T-helper 1 cell treated with Interleukin-12 subunit alpha and Interleukin-12 subunit beta and Interleukin-4 antibody, amounts not matched to agents 30 ng/mL and 1 ng/mL, for 36 hours (primary cell): ENCODE measurements at regions not wholly inside any gene's neighbourhood (a gene's known extent, or its start where the extent isn't known, plus 50 kb on each side); places are given as distances from the start of the nearest gene placed in this dataset.

Experiments
- intact Hi-C: fragments of 100-400 bp; cut with micrococcal nuclease; formaldehyde crosslinking; loops from one replicate; pipeline ENCODE4 v1.15.1; 2024

GRCh38 chr18:45521136-45521535 is 94.1 kb upstream of the SLC14A2 start:
- intact Hi-C loops: no loop called here

GRCh38 chr18:45521777-45522176 is 93.5 kb upstream of the SLC14A2 start:
- intact Hi-C loops: no loop called here

GRCh38 chr18:45522371-45522770 is 92.9 kb upstream of the SLC14A2 start:
- intact Hi-C loops: no loop called here

GRCh38 chr18:45525301-45525700 is 90.0 kb upstream of the SLC14A2 start:
- intact Hi-C loops: no loop called here

GRCh38 chr18:45526114-45526841 is 89.0 kb upstream of the SLC14A2 start:
- intact Hi-C loops: no loop called here

- intact Hi-C loops: no loop called here
These were observed 87.4 kb upstream of the SLC14A2 start for GRCh38 chr18:45527891-45528290.

- intact Hi-C loops: no loop called here
These were observed 86.5 kb upstream of the SLC14A2 start for GRCh38 chr18:45528712-45529336.

DNA sequence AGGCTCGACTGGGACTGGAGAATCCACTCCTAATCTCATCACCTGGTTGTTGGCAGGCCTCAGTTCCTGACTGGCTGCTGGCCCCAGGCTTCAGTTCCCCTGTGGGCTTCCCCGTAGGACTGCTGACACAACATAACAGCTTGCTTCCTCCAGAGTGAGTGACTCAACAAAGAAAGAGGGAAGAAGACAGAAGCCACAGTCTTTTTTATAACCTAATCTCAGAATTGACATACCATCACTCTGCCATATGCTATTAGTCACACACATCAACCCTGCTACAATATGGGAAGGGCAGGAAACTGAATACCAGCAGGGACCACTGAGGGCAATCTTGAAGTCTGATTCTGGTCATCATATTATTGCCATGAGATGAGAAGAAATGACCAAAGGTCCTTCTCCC is 76.8 kb upstream of the SLC14A2 start:
- intact Hi-C loops: no loop called here

- intact Hi-C loops: no loop called here
These were observed 75.8 kb upstream of the SLC14A2 start for GRCh38 chr18:45539491-45539891.

GRCh38 chr18:45540125-45540524 is 75.2 kb upstream of the SLC14A2 start:
- intact Hi-C loops: no loop called here

- intact Hi-C loops: no loop called here
These were observed 73.9 kb upstream of the SLC14A2 start for GRCh38 chr18:45541421-45541820.

DNA sequence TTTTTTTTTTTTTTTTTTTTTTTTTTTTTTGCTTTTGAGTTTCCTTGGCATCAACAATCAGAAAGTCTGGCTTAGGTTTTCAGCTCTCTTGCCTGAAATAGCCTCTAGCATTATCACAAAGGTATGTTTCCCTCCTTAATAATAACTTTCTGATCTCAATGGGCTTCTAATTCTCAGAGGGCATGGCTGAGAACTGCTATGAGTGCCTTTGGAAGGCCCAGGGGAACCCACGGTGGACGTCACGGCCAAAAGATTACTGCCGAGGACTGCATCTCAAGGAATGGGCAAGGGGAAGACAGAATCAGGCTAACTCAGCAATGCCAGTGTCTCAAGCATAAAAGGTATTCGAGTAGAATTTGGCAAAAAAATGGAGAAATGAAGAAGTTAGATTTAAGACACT is 73.2 kb upstream of the SLC14A2 start:
- intact Hi-C loops: no loop called here

DNA sequence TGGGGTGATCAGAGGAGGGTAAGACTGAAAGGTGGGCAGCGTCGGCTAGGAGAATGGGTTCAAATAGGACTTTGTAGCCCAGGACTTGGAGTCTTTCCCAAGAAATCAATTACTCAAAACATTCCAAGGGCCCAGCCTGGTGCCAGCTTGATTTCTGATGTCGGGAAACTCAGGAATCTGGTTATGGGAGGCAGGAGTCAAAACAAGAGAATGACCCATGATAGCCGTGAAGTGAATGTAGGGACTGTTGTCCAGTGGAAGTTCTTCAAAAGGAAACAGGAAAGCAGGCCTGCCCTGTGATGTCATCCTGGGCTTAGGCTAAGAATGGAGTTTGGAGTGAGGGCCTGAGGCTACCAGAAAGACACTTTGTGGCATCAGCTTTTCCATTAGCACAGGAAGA is 67.4 kb upstream of the SLC14A2 start:
- intact Hi-C loops: no loop called here

DNA sequence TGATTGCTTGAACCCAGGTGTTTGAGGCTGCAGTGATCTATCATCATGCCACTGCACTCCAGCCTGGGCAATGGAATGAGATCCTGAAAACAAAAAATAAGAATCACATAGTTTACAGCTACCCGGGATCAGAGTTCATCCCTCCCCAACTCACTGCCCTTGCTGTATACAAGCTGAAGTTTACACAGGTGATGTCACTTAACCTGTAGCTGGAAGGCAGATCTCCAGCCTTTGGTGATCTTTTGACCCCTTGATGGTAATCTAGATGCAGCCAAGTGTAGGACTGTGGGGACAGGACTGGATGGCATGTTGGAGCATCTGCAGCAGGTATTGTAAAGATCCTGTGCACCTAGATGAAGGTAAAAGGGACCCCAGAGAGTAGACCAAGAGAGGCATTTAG is 66.7 kb upstream of the SLC14A2 start:
- intact Hi-C loops: no loop called here

DNA sequence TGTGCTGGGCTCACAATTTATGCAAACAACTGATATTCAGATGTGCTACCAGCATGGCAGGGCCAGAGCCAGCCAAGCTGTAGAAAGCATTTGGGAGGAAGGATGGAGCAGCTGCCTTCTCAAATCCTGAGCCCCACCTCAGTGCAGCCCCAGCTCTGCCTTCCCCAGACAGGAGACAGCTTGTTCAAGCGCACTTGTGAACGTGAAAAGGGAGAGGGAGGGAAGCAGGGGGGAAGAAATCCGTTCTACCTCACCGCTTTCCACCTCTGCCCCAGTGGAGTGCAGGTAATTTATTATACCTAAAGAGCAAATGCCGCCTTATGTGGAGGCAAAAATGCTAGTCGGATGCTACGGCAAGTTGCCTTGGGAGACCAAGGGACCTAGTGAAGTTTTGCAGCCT is 66.0 kb upstream of the SLC14A2 start:
- intact Hi-C loops: no loop called here

DNA sequence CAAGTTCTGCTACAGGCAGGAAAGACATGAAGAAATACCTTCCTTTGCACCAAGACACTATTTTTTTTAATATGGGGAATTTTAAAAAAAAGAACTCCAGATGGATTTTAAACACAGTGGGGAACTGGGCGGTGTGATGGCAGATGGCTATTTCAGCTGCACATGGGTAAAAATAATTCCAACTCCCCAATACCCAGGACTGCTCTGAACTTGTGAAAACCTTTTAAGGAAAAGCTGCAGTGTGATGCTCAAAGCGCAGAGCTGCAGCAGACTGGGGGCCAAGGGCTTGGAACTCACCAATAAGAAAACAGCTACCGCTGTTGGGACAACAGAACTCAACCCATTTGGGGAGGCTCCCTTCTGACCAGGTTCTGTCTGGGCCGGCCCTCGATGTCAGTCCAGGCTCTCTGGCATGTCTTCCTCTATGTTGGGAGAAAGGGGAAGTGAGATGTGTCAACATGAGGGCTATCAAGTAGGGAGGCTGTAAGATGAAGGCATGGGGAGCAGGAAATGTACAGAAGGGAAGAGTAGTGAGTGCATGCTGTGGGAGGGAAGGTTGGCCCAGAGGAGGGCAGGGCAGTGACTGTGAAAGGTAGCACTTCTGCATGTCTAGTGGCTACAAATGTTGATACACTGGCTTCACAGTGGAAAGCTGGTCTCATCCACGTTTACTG is 64.0 kb upstream of the SLC14A2 start:
- intact Hi-C loops: no loop called here

DNA sequence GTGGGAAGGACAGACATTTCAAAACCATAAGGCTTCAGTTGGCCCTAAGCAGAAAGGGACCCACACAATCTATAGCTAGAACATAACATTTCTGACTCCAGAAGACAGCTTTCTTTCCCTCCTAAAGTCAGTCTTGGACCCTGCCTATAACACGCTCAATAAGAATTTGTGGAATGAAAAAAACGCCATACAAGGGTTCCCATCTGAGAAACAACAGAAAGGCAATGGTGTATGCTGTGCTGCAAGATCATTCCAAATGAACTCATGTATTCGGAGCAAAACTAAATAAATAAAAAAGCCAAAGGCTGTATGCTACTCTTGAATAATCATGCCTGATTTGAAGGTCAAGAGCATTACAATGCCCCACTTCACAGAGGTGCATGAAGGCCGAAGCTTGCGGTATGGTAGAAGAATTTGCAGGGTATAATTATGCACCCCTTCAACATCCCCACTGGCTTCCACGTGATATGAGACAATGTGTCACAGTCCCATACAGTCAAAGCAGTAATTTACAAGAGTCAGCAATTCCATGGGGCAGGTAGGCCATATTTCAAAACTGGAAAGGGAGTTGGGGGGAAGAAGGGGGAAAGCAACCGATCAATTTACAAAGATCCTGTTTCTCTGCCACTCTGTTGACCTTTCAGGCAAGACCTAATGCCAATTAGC is 61.4 kb upstream of the SLC14A2 start:
- intact Hi-C loops: no loop called here

- intact Hi-C loops: no loop called here
These were observed 60.9 kb upstream of the SLC14A2 start for GRCh38 chr18:45554389-45554737.

DNA sequence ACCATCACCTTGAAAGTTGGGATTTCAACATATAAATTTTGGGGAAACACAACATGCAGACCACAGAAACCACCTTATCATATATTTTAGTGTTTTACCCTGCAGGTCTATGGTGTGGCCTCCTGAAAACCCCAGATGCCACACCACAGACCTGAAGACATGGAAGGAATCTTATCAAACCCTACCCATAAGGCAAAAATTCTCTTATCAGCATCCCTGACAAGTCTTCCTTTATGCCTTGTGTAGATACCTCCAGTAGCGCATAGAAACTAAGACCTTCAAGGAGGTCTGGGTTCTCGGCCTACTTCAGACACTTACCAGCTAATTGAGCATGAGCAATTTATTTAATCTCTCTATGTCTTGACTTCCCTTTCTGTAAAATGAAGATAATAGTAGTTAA is 59.1 kb upstream of the SLC14A2 start:
- intact Hi-C loops: no loop called here

DNA sequence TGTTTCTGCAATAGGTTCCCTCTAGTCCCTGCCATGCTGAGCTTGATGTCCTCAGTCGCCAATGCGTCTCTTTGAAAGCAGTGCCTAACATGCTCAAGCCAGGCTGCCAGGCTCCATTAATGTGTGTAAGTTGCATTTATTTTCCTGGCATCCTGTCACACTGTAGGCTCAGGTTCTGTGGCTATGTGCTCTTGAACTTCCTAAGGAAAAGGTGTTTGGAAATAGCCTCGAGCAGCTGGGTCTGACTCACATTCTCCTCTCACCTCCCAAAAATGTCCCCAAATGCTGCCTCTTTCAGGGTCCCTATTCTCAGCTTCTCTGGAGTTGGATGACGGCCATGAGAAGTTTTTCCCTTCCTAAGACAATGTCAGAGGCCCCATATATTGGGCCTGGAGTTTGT is 58.0 kb upstream of the SLC14A2 start:
- intact Hi-C loops: no loop called here

- intact Hi-C loops: no loop called here
These were observed 57.5 kb upstream of the SLC14A2 start for GRCh38 chr18:45557779-45558178.

GRCh38 chr18:45559258-45559657 is 56.0 kb upstream of the SLC14A2 start:
- intact Hi-C loops: no loop called here
